Right atrium auricular region (tissue), 2 donors: ENCODE measurements at regions not wholly inside any gene's neighbourhood (a gene's known extent, or its start where the extent isn't known, plus 50 kb on each side); places are given as distances from the start of the nearest gene placed in this dataset.

Experiments used
- DNase-seq: peaks from one replicate; pipeline ENCODE4 v3.0.0-alpha.2; 2019; ENCODE audit warnings: low spot score
- H3K27ac ChIP-seq, 2 donors: fragments of 200-600 bp; sonication (generic); 1 replicate in 1 of 2; 2 replicates in 1 of 2; pipeline ENCODE4 v1.5.1; 2016 to 2019
- H3K27me3 ChIP-seq, 2 donors: fragments of 200-600 bp; sonication (generic); one replicate each; pipeline versions ENCODE4 v1.5.1 to v1.6.0; 2017 to 2019
- H3K36me3 ChIP-seq: fragments of 200-600 bp; sonication (generic); one replicate; pipeline ENCODE4 v1.5.1; 2016
- H3K4me1 ChIP-seq, 2 donors: fragments of 200-600 bp; sonication (generic); one replicate each; pipeline versions ENCODE4 v1.5.1 to v1.6.0; 2017 to 2019
- H3K4me3 ChIP-seq, 2 donors: fragments of 200-600 bp; sonication (generic); 1 replicate in 1 of 2; 2 replicates in 1 of 2; pipeline ENCODE4 v1.5.1; 2017 to 2019; ENCODE audit warnings: mild to moderate bottlenecking in 1 of 2, moderate library complexity in 1 of 2
- H3K9me3 ChIP-seq, 2 donors: fragments of 200-600 bp; sonication (generic); one replicate each; pipeline ENCODE4 v1.5.1; 2019
- CTCF ChIP-seq, 2 donors: fragments of 200-600 bp; sonication (generic); IDR thresholded peaks; one replicate each; pipeline ENCODE4 v1.5.1; 2019; ENCODE audit warnings: antibody characterized with exemption in 2 of 2

GRCh38 chr2:11054783-11055678 lies 100.2 kb upstream of the SLC66A3 start:
- no peak for DNase-seq

GRCh38 chr2:11055679-11056215 lies 99.5 kb upstream of the SLC66A3 start:
- H3K27ac ChIP-seq: no peak overlapping the region
- no peaks in the 10 kb centered on the region for H3K36me3 ChIP-seq
- H3K27me3 ChIP-seq: no peaks in the 10 kb centered on the region
- no peak overlapping the region for H3K4me3 ChIP-seq
- no peak for TF ChIP-seq CTCF (IDR thresholded peaks at IDR 0.05)
- H3K4me1 ChIP-seq: no peaks in the 10 kb centered on the region
- DNase-seq: no peak
- H3K9me3 ChIP-seq: peaks cover 0 to 9% of the 10 kb centered on the region in 2 donors

More at GRCh38 chr2:11054783-11055678, 100.2 kb upstream of the SLC66A3 start:
- H3K36me3 ChIP-seq: no peaks in the 10 kb centered on the region
- no peak overlapping the region for H3K4me3 ChIP-seq
- H3K27me3 ChIP-seq: no peaks in the 10 kb centered on the region
- no peak overlapping the region for H3K27ac ChIP-seq
- peaks cover 0 to 2% of the 10 kb centered on the region in 2 donors for H3K9me3 ChIP-seq
- no peak for TF ChIP-seq CTCF (IDR thresholded peaks at IDR 0.05)
- H3K4me1 ChIP-seq: no peaks in the 10 kb centered on the region

GRCh38 chr2:11056614-11057013 lies 98.7 kb upstream of the SLC66A3 start:
- no peaks in the 10 kb centered on the region for H3K27me3 ChIP-seq

GRCh38 chr2:11057031-11057430 lies 98.2 kb upstream of the SLC66A3 start:
- no peaks in the 10 kb centered on the region for H3K4me1 ChIP-seq
- no peaks in the 10 kb centered on the region for H3K36me3 ChIP-seq
- H3K27ac ChIP-seq: no peak overlapping the region
- H3K9me3 ChIP-seq: peaks cover 0 to 22% of the 10 kb centered on the region in 2 donors
- no peak overlapping the region for H3K4me3 ChIP-seq
- DNase-seq: no peak
- no peaks in the 10 kb centered on the region for H3K27me3 ChIP-seq
- no peak for TF ChIP-seq CTCF (IDR thresholded peaks at IDR 0.05)

More at GRCh38 chr2:11056614-11057013, 98.7 kb upstream of the SLC66A3 start:
- Histone ChIP-seq H3K4me1 (no peaks in the 10 kb centered on the region), H3K4me3 (no peak overlapping the region), H3K27ac (no peak overlapping the region), H3K9me3 (peaks cover 0 to 18% of the 10 kb centered on the region in 2 donors), H3K36me3 (no peaks in the 10 kb centered on the region)
- TF ChIP-seq CTCF (IDR thresholded peaks at IDR 0.05): no peak
- DNase-seq: no peak

- no peak for TF ChIP-seq CTCF (IDR thresholded peaks at IDR 0.05)
- H3K9me3 ChIP-seq: peaks cover 0 to 33% of the 10 kb centered on the region in 2 donors
- DNase-seq: no peak
- H3K4me1 ChIP-seq: no peaks in the 10 kb centered on the region
- H3K27ac ChIP-seq: no peak overlapping the region
- H3K27me3 ChIP-seq: no peaks in the 10 kb centered on the region
- no peak overlapping the region for H3K4me3 ChIP-seq
- no peaks in the 10 kb centered on the region for H3K36me3 ChIP-seq
Observed at GRCh38 chr2:11058129-11058528, 97.1 kb upstream of the SLC66A3 start.
